ENCODE measurements at regions not wholly inside any gene's neighbourhood (a gene's known extent, or its start where the extent isn't known, plus 50 kb on each side); places are given as distances from the start of the nearest gene placed in this dataset.

DNA sequence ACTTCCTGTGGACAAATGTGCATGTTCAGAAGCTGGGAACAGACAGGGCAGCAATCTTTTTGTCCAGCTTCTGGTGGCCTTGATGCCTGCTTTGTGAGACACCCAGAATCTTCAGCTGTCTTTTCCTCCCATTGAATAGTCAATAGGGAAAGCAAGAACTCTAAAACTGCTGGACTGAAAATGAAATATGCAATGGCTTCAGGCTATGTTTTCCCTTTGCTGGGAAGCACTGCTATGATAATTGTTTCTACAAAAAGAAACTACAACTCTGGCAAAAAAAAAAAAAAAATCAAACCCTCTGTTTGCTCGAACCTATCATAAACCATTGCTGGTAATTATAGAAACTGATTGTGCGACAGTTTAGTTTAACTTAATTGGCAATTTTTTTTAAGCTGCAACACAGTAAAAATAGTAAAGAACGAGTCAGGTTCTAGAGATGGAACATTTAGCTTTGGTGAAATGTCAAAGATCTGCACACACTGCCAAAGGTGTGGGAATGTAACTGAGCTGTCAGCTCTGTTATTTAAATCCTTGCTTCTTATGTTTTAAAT, 79.1 kb upstream of the NEUROD6 start:
- TF ChIP-seq EZH2phosphoT487 (IDR thresholded peaks at IDR 0.05; ENCODE audit: insufficient read depth, low read depth) = no peak
- no peak for TF ChIP-seq EZH2 (IDR thresholded peaks at IDR 0.05; ENCODE audit: insufficient read depth, poor library complexity, severe bottlenecking)

All from GM23248 (cell line).